ENCODE measurements at regions not wholly inside any gene's neighbourhood (a gene's known extent, or its start where the extent isn't known, plus 50 kb on each side); places are given as distances from the start of the nearest gene placed in this dataset.

- DNase-seq: no peak
Measured at GRCh38 chr18:65399091-65399490, 351.7 kb upstream of the CDH7 start.

GRCh38 chr18:65398347-65399075, 352.3 kb upstream of the CDH7 start:
- DNase-seq: no peak

DNA sequence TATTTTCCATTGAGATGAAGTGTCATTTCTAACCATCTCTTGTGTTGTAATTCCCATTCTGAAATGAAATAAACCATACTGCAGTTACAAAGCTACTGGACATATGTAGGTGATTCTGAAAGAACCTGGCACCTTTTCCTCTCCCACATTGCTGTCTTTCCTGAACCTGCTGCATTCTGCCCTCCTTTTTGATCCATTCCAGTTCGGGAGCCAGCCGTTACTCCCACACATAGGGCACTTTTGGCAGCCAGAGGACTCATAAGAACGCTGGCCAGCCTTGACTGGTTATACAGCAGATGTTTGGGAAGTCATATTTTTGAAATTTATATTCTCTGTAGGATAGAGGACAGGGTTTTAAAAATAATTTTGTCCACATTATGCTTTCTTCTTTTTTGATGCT, 369.8 kb upstream of the CDH7 start:
- no peak for DNase-seq

DNA sequence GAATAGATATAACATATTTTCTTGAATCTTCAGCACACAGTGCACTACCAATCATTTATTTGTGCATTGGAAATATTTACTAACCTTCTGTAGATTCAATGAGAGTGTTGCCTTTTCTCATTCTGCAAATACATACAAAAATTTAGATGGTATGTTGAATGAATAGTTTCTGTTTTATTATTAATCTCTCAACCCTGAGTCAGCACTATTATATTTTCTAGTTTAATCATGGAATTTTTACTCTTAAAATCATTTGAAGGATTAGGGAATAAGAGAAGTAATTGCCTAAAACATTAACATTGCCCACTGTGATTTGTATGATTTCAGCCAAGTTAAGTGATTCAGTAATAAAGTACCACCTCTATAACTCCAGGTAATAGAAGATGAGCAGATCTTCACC, 370.2 kb upstream of the CDH7 start:
- no peak for DNase-seq

- no peak for DNase-seq
Measured at GRCh38 chr18:65372904-65373303, 377.9 kb upstream of the CDH7 start.

- DNase-seq: no peak
Measured at GRCh38 chr18:65365245-65365980, 385.4 kb upstream of the CDH7 start.

DNA sequence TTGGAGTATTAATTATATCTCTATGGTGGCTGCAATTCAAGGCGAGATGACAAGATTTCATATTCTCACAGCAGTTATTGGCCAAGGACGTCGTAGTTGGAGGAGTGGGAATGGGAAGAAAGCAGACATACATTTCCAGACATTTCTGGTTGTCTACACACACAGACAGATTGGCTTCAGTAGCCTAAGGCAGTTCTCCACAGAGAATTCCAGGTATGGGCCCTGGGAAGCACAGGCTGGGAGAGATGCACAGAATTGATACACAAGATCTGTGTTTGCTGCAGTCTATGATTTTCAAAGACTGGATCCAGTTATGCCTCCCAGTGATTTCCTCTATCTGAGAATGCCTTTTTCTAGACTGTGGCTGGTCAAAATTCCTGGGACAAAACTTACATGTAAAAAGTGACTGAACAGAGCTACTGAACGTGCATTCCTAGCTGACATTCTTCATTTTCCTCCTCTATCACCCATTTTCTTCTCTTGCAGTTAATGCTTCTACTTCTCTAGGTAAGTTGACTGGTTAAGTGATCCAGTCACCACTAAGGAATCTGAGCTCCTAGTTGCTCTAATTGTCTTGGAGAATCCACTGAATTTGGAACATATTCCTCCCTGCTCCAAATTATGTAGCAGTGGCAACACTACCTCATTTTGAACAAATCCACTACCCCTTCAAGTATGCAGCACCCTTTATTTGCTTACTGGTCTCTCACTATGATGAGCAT, 386.7 kb upstream of the CDH7 start:
- no peak for DNase-seq

DNA sequence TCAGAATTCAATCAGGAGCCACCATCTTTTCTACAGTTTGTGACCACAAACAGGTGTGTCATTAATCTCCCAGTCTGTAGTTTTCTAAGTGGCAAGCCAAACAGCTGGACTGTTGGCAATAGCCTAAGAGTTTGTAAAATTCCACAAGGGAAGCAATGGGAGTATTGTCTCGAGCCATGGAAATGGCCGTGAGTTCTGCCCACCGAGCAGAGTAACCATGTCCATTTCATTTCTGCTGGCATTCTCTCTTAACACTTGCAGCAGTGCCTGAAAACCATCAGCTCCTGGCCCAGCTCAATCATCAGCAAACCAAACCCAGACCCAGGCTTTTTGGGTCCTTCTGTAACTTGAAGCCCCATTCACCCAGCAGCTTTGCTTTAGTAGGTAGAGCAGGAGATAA, 387.8 kb upstream of the CDH7 start:
- no peak for DNase-seq

DNA sequence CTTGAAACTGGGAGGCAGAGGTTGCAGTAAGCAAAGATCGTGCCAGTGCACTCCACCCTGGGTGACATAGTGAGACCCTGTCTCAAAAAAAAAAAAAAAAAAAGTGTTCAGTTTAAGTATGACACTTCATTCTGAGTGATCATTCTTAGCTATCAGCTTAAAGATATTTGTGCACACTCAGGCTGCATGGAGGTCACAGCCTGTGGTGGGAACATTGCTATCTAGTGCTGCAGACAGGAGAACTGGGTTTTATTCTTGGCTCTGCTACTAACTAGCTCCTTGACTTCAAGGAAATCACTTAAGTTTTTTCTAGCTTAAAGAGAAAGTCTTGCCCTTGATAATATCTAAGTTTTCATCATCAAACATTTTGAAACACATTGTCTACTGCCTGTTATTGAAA, 391.3 kb upstream of the CDH7 start:
- no peak for DNase-seq

- DNase-seq: no peak
Measured at GRCh38 chr18:65358306-65358705, 392.5 kb upstream of the CDH7 start.

DNA sequence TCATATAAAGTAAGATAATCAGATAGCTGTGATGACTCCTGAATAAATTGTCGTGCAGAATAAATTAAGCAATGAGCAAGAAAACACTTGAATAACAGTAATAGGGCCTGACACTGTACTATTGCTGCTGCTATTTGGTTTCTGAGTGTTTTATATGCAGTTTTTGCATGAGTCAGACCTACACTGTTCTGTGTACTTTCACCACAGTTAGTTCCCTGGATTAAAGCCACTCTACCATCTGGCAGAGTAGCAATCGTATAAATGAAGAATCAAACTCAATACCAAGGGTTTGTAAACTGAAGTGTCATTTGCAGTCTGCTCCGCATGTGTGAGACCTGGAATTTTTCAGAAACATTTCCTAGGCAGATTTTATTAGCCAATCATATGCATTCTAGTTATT, 398.6 kb upstream of the CDH7 start:
- DNase-seq: no peak

DNA sequence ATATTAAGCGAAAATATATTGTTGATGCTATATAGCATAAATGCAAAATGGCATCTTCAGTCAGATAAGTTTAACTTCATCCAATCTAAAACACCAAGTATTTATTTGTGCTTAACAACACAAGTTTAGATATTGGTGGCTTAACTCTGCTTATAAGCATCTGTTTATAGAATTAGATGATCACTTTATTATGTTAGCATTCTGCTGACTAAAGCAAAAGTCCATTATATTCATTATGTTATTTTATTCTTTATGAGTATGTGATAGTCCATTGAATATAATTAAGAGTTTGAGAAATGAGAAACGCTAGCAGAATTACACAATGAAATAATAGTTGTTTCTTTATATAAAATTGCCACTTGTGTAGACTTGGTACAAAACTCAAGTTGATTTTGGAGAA, 401.2 kb upstream of the CDH7 start:
- DNase-seq: no peak

DNA sequence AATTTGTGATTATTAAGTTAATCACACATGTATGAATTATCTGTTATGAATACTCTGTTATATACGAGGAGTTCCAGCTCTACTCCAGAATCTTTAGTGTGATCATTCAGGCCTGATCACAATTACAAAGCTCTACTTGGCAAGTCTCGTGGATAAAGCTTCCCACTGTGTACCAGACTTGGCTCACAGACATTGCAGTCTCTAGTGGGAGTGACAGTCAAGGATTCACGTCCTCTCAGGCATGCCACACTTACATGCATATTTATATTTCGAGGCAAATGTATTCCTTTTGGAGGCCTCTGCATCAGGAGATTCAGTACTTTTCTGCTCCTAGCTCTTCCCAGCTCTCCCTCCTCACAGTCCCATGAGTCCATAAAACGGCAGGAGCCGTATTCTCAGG, 403.4 kb upstream of the CDH7 start:
- DNase-seq: peak; percentile 16

DNA sequence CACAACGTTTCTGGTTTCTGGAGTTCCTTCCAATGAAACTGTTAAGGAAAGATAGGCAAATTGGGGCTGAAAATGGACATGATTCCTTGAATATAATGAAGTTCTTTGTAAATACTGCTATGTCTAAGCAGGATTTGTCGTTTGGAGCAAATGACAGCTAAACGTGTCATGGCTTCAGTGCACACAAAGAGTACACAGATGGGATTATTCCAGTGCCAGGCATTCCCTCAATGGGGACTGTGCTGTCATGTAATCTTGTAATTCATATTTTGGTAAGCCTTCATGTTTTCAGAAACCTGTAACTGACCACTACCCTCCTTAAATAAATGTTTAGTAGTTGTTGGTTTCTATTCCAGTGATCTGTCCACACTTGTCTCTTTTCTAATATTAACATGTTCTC, 404.7 kb upstream of the CDH7 start:
- no peak for DNase-seq

GRCh38 chr18:65343571-65343970, 407.2 kb upstream of the CDH7 start:
- DNase-seq: no peak

GRCh38 chr18:65336411-65336810, 414.4 kb upstream of the CDH7 start:
- no peak for DNase-seq

GRCh38 chr18:65329010-65329409, 421.8 kb upstream of the CDH7 start:
- DNase-seq: no peak

DNA sequence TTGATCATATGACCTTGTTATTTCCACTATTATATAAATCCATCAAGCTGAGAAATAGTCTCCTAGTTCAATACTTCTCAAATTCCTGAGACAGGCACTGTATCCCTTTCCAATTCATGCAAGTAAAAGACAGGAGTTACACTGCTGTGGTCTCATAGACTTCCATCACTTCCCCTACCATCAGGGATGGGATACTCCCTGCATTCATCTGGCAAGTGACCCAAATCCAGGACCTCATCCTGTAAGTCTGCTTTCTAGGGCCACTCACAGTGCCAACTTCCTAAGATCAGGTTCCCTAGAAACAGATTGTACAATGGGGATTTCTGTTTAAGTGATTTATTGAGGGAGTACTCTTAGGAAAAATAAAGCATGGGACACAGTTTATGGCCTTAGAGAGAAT, 424.0 kb upstream of the CDH7 start:
- DNase-seq: no peak

DNA sequence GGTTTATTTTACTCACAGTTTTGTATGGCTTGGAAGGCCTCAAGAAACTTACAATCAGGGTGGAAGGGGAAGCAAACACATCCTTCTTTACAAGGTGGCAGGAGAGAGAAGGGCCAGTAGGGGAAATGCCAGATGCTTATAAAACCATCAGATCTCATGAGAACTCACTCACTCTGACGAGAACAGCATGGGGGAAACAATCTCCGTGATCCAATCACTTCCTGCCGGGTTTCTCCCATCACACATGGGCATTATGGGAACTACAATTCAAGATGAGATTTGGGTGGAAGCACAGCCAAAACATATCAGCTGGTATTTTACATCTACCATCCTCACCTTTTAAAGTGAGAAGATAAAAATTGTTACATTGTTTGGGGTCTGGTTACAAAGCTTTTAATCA, 427.9 kb upstream of the CDH7 start:
- DNase-seq: no peak

GRCh38 chr18:65298422-65298821, 452.4 kb upstream of the CDH7 start:
- DNase-seq: no peak

GRCh38 chr18:65288908-65289307, 461.9 kb upstream of the CDH7 start:
- no peak for DNase-seq

DNA sequence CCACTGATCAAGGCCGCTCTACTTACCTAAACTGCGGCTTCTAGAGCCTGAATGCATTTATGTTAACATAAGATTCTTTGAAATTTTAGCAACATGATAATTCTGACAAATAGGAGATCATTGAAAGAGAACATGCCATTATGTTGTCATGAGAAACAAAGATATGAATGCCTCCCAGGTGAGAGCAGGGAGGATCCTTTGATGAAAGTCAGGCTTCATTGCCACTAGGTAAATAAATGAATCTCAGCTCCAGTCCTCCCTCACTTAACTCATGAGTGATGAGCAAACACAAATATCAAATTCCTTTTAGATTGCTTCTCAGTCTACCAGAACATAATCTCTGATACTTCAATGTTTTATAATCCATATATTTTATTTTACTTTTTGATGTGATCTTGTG, 463.2 kb upstream of the CDH7 start:
- DNase-seq: no peak

DNA sequence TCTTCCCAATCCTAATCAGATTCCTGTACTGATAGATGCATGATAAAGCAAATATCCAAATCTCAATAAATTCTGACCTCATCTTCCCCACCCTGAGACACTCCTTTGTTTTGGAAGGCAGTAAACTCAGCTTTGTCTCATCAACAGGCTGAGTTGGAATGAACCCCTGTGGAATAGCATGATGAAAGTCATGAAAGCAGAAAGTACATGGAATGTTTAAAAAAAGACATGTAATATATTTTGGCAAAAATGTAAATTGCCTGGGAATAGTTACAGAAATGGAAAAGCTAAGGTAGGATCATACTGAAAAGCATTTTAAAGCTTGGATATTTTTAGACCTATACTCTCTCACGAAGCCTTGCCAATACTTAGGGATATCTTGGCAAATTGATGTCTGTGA, 468.7 kb upstream of the CDH7 start:
- no peak for DNase-seq

DNA sequence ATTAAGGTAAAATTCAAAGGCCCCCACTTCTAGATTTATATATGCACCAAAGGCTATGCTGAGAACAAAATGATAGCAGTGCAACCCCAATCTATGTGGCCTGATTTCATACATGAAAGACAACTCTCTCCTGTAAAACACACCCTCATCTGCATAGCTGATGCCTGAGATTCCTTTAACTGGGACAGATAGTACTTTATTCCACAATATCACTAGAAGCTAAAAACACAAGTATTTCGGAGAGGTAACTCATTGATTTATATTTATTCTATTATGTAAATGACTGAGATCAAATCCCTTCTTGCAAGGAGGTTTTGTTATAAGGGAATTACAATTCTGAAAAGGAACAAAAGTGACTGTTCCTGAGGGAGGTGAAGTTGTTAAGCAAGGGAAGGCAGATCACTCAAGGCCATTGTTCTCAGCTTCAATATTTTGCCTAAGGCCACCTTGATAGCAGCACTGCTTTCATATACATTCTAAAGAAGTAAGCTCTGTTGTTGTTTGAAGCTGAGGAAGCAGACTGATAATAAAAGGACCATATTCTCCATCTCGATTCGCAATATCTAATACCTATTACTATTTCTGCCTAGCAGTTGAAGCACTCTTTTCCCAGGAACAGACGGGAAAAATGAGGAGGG, 471.0 kb upstream of the CDH7 start:
- no peak for DNase-seq

All from NCI-H2227 treated with DMSO at 0.1 percent for 48 hours (cell line).